RWPE1 (cell line): ENCODE measurements at regions not wholly inside any gene's neighbourhood (a gene's known extent, or its start where the extent isn't known, plus 50 kb on each side); places are given as distances from the start of the nearest gene placed in this dataset.
A peak's percentile ranks its signal among the peaks of the same experiment; 100 is the strongest.
"Not testable (repeated sequence)": the region's sequence is repeated elsewhere in the genome, so short reads cannot be mapped to it uniquely, and the experiment has no call there.

Source experiments
- CTCF ChIA-PET: fragments of 350-600 bp; sonication (Branson Sonifier 250); formaldehyde crosslinking; extraction: SDS; loops from one replicate; lab custom pipeline; 2021; lab: Yijun Ruan, JAX
- POLR2A ChIA-PET: fragments of 400-600 bp; formaldehyde crosslinking; extraction: SDS; loops from one replicate; lab custom pipeline; 2020; ENCODE audit warnings: antibody characterized with exemption; ENCODE audit not compliant: low non-redundant PET; lab: Yijun Ruan, JAX
- DNase-seq: peaks from one replicate; pipeline ENCODE4 v3.0.0; 2012; ENCODE audit warnings: low spot score
- H3K27ac ChIP-seq: fragments of 450-650 bp; 2 replicates; pipeline ENCODE4 v1.5.1; 2017
- CTCF ChIP-seq: fragments of 450-650 bp; conservative IDR thresholded peaks from 2 replicates; pipeline ENCODE4 v1.5.1; 2017; ENCODE audit warnings: low read depth, mild to moderate bottlenecking

- H3K27ac ChIP-seq, result no peak overlapping the region
- DNase-seq, result no peak
- TF ChIP-seq CTCF, result no peak
- POLR2A ChIA-PET, result no interaction called here
- CTCF ChIA-PET, result no interaction called here
Observed at GRCh38 chr4:170888660-170889059, 798.9 kb upstream of the AADAT start.

DNA sequence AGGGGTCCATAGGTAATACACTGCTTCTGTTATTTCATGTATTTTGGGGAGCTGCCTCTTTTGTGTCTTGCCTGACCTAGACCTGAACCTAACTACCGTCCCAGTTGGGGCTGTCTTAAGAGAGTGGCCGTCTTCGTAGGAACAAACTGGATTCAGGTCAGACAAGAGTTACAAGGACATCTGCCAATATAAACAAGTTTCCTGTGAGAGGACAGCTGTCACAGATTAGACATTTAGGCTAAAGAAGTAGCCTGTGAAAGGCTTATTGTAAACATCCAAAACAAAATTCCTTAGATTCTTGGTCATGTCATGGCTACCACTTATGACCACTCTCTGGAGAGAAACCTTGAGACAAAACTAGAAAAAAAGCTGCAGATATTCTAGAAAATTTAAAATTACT, 797.6 kb upstream of the AADAT start:
- no peak for TF ChIP-seq CTCF
- ChIA-PET POLR2A (interaction anchor here (0.6 kb wide), 1 partner anchor 8 kb away, joined by 4 read pairs; no protein-coding TSS in a partner anchor), CTCF (interaction anchor here (0.6 kb wide), 1 partner anchor 84 kb away, joined by 3 read pairs; no protein-coding TSS in a partner anchor)
- DNase-seq, result no peak
- no peak overlapping the region for H3K27ac ChIP-seq

DNA sequence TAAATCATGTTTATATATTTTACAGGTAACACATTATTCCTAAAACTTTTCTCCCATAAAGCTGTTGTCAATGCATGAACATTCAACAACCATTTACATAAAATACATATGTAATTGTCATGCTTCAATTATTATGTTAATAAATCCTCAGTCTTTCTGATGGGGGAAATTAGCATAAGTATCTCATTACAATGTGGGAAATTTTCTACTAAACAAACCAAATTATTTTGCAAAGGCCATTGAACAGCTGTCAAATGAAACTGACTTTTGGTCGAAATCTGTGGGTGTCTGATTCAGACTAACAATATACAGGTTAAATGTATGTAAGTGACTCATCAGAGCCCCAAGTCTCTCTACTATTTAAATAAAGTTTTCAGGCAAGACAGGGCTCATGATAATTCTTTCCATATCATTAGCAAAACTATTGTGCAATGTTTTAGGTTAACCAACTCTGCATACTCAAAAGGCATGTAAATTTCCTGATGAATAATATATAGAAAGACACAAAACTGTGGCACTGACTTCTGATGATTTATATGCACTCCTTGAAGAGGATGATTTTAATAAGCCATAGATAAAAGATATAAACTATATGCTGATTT, 795.3 kb upstream of the AADAT start:
- TF ChIP-seq CTCF, result no peak
- CTCF ChIA-PET, result interaction anchor here (0.6 kb wide), 3 partner anchors 9 to 969 kb away, joined by 3 read pairs; no protein-coding TSS in a partner anchor

DNA sequence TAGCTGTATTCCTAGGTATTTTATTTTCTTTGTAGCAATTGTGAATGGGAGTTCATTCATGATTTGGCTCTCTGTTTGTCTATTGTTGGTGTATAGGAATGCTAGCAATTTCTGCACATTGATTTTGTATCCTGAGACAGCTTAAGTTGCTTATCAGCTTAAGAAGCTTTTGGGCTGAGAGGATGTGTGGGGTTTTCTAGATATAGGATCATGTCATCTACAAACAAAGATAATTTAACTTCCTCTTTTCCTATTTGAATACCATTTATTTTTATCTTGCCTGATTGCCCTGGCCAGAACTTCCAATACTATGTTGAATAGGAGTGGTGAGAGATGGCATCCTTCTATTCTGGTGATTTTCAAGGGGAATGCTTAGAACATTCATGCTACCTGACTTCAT, 791.9 kb upstream of the AADAT start:
- POLR2A ChIA-PET, CTCF ChIA-PET, H3K27ac ChIP-seq, DNase-seq: not testable (repeated sequence)

More for the DNA sequence above, 795.3 kb upstream of the AADAT start:
- peak; percentile 4 for DNase-seq
- no peak overlapping the region for H3K27ac ChIP-seq
- POLR2A ChIA-PET, result no interaction called here

GRCh38 chr4:170875868-170876267, 786.1 kb upstream of the AADAT start:
- no peak for TF ChIP-seq CTCF
- H3K27ac ChIP-seq, result no peak overlapping the region
- POLR2A ChIA-PET, result no interaction called here
- CTCF ChIA-PET, result interaction anchor here (0.6 to 0.7 kb wide), 7 partner anchors 10 to 787 kb away, joined by 3 to 11 read pairs (median 3); no protein-coding TSS in a partner anchor
- DNase-seq, result no peak

DNA sequence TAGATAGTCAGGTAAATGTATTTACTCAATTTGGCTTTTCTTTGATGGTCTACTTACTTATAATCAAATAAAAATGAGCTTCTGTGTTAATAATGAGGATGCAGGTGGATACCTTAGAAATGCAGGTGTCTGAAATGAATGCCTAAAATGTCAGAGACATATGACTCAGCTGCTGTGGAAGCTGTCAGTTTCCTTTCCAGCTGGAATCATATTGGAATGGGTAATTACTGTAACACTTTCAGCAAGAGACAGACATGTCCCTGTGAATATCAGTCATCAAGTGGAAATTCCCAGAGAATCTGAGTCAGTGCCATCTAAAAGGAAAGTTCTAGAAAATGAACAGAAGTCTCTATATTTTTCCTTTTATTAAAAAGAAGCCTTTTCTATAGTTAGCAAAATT, 783.0 kb upstream of the AADAT start:
- POLR2A ChIA-PET, result no interaction called here
- CTCF ChIA-PET, result no interaction called here
- TF ChIP-seq CTCF, result no peak
- peak; percentile 76 for DNase-seq
- H3K27ac ChIP-seq, result no peak overlapping the region

- DNase-seq, result peak; percentile 68
Observed at GRCh38 chr4:170868170-170868569, 778.4 kb upstream of the AADAT start.

More at GRCh38 chr4:170868170-170868569, 778.4 kb upstream of the AADAT start:
- ChIA-PET POLR2A (no interaction called here), CTCF (no interaction called here)
- no peak for TF ChIP-seq CTCF
- no peak overlapping the region for H3K27ac ChIP-seq
